GM19025 (cell line): ENCODE measurements at regions not wholly inside any gene's neighbourhood (a gene's known extent, or its start where the extent isn't known, plus 50 kb on each side); places are given as distances from the start of the nearest gene placed in this dataset.
"Not testable (repeated sequence)": the region's sequence is repeated elsewhere in the genome, so short reads cannot be mapped to it uniquely, and the experiment has no call there.

Source experiments
- ATAC-seq: cut with Tn5 transposase; IDR thresholded peaks from one replicate; pipeline ENCODE4 v1.9.1; 2021; ENCODE audit warnings: mild to moderate bottlenecking, low read depth, moderate library complexity; ENCODE audit not compliant: unreplicated experiment

DNA sequence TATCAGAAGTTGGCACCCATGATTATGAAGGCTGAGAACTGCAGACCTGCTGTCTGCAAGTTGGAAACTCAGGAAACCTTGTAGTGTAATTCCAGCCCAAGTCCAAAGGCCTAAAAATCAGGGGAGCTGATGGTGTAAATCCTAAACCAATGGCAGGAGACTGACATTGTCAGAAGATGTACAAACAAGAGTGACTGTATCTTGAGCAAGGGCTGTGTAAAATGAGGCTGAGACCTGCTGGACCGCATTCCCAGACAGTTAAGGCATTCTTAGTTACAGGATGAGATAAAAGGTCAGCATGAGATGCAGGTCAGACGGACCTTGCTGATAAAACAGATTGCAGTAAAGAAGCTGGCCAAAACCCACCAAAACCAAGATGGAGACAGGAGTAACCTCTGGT lies 147.7 kb downstream of the COG6 start:
- ATAC-seq, result no peak

- no peak for ATAC-seq
Observed at GRCh38 chr13:39803851-39804250, 148.4 kb downstream of the COG6 start.

GRCh38 chr13:39804332-39805210 lies 149.1 kb downstream of the COG6 start:
- no peak for ATAC-seq

GRCh38 chr13:39809466-39809865 lies 154.0 kb downstream of the COG6 start:
- no peak for ATAC-seq

- no peak for ATAC-seq
Observed at GRCh38 chr13:39810091-39810877, 154.8 kb downstream of the COG6 start.

- ATAC-seq, result no peak
Observed at GRCh38 chr13:39811051-39811450, 155.6 kb downstream of the COG6 start.

DNA sequence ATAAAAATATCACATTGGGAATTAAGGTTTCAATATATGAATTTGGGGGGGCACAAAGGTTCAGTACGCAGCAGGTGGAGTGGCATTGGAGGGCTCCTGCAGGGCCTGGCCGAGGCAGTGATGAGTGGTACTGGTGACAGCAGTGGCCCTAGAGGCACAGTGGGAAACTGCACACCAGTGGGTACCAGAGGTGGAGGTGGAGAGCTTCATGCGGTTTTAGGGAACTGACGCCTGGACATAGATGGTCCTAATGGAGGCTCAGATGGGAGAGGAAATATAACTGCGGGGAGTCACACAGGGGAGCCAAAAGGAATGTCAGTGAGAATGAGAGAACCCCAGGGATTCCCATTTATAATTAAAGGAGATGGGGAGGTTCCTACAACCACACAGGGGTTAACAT lies 156.2 kb downstream of the COG6 start:
- no peak for ATAC-seq

GRCh38 chr13:39815345-39816111 lies 160.1 kb downstream of the COG6 start:
- no peak for ATAC-seq

DNA sequence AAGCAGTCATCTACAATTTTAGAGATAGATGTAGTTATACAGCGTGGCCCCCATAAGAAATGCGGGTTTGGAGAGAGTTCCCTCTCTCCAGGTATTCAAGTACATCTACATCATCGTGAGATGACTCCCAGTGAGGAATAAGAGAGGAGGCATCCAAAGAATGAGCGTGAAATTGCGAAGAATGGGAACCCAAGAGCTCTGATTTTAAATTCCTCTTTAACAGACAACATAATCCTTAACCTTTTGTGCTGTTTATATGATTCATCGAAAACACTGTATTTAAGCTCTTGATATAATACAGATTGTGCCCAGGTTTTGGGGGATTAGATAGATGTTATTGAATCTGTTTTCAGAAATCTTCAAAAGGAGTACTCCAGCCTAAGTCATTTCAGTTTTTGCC lies 161.5 kb downstream of the COG6 start:
- ATAC-seq, result no peak

- no peak for ATAC-seq
Observed at GRCh38 chr13:39818953-39819352, 163.5 kb downstream of the COG6 start.

DNA sequence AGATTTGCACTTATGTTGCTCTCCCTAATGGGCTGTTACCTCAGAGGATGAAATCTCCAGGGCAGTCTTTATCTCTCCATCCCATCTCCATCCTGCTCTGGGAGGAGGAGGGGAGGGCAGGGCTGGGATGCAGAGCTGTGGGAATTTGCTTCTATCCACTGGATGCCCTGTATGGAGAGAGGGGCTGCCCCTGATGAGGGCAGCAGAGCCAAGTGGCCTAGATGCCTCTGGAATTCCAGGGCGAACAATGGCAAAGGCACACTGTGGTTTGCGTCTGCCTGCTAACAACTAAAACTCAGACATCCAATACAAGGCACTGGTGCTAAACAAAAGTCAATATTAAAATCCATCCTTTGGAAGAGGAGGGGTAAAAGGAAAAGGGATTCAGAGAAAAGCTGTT lies 165.1 kb downstream of the COG6 start:
- ATAC-seq, result no peak

DNA sequence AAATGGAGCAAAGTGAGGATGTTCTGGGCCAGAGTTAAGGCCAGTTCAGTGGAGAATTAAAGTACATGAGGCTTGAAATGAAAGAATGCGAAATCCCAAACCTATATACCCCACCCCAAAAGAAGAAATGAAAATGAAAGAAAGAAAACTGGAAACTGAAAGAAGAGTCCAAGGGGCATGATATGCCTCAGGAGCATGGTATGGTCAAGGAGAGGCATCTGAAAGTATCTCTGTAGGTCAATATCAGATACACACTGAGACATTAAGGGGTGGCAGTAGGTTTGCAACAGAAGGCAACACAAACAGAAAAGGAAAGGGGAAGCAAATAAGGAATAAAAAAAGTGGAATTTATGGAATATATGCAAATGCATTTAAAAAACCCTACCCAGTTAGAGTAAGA lies 166.5 kb downstream of the COG6 start:
- ATAC-seq, result peak; percentile 58

DNA sequence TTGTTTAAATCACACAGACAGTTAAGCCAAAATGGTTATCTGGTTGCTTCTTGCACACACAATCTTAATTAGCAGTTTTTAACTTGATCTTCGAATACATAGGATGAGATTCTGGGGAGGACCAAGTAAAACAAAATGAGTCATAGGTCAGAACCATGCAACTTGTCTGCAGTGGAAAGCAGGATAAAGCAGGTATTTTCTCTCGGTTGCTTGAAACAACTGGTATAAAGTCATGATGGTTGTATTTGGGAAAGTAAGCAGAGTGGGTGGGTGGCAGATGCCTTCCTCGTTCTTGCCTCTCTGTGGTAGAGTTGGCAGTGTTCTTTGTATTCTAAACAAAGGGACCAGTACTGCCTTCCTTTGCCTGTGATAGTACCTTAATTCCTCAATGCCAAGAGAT lies 167.0 kb downstream of the COG6 start:
- ATAC-seq, result no peak

- ATAC-seq, result no peak
Observed at GRCh38 chr13:39823063-39823713, 167.7 kb downstream of the COG6 start.

- ATAC-seq, result no peak
Observed at GRCh38 chr13:39825886-39826285, 170.4 kb downstream of the COG6 start.

- no peak for ATAC-seq
Observed at GRCh38 chr13:39835253-39835652, 179.8 kb downstream of the COG6 start.

GRCh38 chr13:39836038-39836437 lies 180.6 kb downstream of the COG6 start:
- no peak for ATAC-seq

GRCh38 chr13:39837866-39838265 lies 182.4 kb downstream of the COG6 start:
- ATAC-seq, result not testable (repeated sequence)

DNA sequence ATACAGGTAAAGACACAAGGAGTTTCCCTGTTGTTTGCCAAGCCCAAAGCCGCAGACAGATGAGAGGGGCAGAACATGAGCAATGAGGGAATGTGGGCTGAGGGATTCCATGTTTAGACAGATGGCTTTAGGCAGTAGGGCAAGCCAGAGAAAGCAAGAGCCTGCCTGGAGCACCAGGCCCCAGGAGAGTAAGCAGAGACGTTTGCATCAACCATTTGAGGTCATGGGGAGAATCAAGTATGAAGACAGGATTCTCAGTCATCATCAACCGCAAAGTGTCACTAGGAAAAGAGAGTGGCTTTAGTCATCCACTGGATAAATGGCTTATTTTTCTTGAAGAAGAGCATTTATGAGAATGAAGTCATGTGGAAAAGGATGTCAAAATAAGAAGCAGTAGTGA lies 184.7 kb downstream of the COG6 start:
- no peak for ATAC-seq

DNA sequence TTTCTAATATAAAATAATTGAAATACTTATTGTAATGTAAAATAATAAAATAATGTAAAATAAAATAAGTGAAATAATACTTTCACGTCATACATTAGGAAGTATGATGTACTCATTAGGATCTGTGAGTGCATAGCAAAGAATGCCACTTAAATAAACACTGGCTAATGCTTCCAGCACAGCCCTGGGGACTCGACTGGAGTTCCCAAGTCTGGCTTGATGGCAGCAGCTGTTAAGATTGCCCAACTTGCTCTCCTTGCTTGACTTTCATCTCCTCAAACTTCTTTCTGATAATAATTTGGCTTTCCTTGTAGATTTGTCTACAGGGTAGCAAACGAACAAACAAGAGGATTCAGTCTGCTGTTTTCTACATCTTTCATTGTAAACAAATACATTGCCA lies 191.9 kb downstream of the COG6 start:
- no peak for ATAC-seq

GRCh38 chr13:39855236-39855635 lies 199.8 kb downstream of the COG6 start:
- ATAC-seq, result no peak
